KBM-7 (cell line): ENCODE measurements at regions not wholly inside any gene's neighbourhood (a gene's known extent, or its start where the extent isn't known, plus 50 kb on each side); places are given as distances from the start of the nearest gene placed in this dataset.
A peak's percentile ranks its signal among the peaks of the same experiment; 100 is the strongest.

Source experiments
- DNase-seq: peaks from one replicate; pipeline ENCODE4 v3.0.0-alpha.2; 2015
- in situ Hi-C: fragments of 300-500 bp; cut with MboI; formaldehyde crosslinking; loops from 2 replicates; pipeline ENCODE4 v1.14.3; 2020; ENCODE audit warnings: low sequenced_read_pairs, low pct_unique_long_range_greater_than_20kb, mixed read lengths

GRCh38 chr11:42085736-42086135 lies 626.3 kb upstream of the LRRC4C start:
- DNase-seq = peak; percentile 2
- in situ Hi-C loops = no loop called here

DNA sequence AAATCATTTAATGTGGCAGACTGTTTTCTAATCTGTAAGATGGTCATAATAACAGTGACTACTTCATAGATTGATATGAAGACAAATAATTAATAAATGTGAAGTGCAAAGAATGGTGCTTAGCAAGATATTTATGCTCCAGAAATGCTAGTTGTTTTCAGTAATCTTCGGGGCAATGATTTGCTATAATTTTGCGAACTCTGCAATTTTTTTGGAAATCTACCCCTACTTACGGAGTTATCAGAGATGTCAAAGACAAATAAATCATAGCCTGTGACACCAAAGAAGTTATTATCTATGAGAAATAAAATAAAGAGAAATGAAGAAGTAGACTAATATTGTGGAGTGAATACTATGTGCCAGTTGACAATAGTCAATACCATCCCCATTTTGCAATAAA lies 634.1 kb upstream of the LRRC4C start:
- no peak for DNase-seq
- in situ Hi-C loops = no loop called here

DNA sequence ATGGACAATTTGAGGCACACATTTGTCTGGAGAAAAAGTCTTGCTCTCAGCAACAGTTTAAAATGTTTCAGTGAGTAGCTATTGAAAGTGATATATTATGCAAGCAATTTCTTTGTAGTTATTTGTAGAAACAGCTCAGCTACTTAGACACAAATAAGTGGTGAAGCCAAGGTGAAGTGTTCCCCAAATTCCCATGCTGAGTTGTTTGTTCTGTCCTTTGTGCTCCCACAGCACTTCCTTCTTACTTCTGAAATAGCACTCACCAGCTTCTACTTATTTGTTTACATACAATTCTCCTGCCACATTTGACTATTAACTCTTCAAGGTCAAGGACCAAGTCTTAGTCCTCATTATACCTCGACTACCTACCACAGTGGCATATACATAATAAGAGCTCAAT lies 638.6 kb upstream of the LRRC4C start:
- no peak for DNase-seq
- in situ Hi-C loops = no loop called here

DNA sequence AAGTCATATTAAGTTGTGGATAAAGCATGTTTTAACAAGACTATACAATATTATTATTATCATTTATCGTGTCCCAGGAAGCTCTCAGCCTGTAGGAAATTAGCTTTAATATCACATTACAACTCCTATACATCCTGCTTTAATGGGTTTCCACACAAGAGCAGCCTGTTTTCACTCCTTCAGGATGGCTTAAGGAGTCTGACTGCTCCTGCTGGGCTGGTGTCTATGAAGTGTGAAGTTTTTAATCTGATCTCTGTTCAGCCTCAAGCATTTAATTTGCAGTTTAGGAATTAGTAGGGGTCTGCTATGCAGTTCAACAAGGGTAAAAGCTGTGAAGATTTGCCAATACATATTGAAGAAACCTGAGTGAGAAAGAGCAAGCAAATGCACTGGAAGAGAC lies 653.4 kb upstream of the LRRC4C start:
- in situ Hi-C loops = no loop called here

GRCh38 chr11:42114927-42115326 lies 655.5 kb upstream of the LRRC4C start:
- in situ Hi-C loops = no loop called here
- no peak for DNase-seq

More for the DNA sequence above, 653.4 kb upstream of the LRRC4C start:
- no peak for DNase-seq

GRCh38 chr11:42138454-42138853 lies 679.0 kb upstream of the LRRC4C start:
- no peak for DNase-seq
- in situ Hi-C loops = no loop called here

DNA sequence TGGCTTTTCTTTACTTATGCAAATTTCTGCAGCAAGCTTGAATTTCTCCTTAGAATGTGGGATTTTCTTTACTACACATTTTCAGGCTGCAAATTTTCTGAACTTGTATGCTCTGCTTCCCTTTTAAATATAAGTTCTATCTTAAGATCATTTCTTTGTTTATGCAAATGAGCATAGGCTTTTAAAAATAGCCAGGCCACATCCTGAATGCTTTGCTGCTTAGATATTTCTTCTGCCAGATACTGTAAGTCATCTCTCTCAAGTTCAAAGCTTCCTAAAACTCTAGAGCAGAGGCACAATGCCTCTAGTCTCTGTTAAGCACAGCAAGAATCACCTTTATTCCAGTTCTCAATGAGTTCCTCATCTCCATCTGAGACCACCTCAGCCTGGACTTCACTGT lies 685.9 kb upstream of the LRRC4C start:
- in situ Hi-C loops = no loop called here
- DNase-seq = no peak

DNA sequence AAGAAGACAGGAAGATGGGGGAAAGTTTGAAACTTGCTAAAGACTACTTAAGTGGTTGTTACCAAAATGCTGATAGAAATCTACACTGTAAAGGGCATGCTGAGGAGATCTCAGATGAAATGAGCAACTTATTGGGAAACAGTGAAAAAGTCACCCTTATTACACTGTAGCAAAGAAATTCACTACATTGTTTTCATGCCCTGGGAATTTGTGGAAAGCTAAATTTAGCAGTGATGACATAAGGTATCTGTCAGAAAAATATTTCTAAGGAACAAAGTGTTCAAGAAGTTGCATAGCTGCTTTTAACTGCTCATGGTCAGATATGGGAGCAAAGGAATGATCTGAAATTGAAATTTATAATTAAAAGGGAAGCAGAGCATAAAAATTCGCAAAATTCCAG lies 702.4 kb upstream of the LRRC4C start:
- in situ Hi-C loops = no loop called here
- DNase-seq = no peak

GRCh38 chr11:42169191-42169590 lies 709.7 kb upstream of the LRRC4C start:
- in situ Hi-C loops = no loop called here
- no peak for DNase-seq

GRCh38 chr11:42170601-42171000 lies 711.1 kb upstream of the LRRC4C start:
- in situ Hi-C loops = no loop called here
- DNase-seq = no peak

- in situ Hi-C loops = no loop called here
- DNase-seq = no peak
Measured at GRCh38 chr11:42171046-42171445, 711.6 kb upstream of the LRRC4C start.

GRCh38 chr11:42172441-42172840 lies 713.0 kb upstream of the LRRC4C start:
- in situ Hi-C loops = no loop called here
- no peak for DNase-seq

DNA sequence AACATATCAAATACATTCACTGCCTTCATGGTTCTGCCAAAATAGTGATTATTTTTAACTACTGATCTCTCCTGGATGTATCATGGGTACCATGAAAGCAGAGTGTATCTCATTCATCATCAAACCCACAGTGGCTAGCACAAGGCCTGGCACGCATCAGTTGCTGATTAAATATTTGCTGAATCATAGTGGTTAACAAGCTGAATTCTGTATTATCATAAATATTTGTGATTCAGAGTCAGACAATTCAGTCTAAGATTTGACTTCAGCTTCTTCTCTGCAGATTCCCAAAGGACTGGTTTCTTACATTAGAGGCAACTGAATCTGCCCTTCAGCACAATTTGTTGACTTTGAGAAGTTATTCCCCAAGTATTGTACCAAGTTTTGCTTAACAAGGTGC lies 715.8 kb upstream of the LRRC4C start:
- DNase-seq = no peak
- in situ Hi-C loops = no loop called here

DNA sequence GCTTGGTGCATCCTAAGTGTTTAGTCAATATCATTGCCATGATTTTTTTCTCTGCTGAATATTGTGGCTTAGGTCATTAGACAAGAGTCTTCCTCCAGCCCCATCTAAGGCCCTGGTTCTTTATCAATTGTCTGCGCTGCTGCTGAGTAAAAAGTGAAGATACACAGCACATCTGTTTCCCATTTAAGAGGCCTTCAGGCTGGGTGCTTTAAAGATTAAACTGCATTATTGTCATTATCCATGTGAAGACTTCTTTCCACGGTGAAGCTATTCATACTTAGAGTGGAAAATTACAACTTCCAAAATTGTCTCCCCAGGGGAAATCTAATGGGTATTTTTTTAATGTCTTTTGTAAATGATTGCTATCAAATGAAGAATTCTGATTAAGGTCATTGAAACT lies 719.8 kb upstream of the LRRC4C start:
- no peak for DNase-seq
- in situ Hi-C loops = no loop called here

DNA sequence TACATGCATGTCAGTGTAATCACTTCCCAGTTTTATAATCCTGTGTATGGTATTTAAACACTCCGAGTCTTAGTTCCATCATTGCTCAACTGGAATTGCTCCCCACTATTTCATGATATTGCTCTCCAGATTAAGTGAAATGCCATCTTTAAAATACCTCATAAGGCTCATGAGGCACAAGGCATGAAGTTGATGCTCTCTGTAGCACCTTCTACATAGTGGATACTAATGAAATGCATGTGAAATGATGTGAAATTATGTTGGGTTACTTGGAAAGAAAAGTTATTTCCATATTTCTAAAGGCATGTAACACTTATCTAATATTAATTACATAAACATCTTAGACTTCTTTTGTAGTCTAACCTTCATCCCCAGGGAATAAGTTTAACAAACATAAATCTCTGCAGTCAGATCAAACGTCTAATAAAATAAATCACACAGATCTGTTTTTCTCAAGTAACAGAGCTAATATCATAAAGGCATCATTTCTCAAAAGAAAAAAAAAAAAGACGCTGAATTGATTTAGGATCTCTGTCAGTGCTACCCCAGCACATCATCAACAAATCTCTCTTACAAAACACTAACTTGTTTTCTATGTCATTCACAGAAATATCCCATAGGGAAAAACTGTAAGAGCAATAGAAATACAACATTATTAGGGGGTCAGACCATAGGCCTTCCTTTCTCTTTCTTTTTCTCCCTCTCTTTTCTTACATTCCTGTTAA lies 736.0 kb upstream of the LRRC4C start:
- DNase-seq = no peak
- in situ Hi-C loops = no loop called here

- in situ Hi-C loops = no loop called here
- DNase-seq = no peak
Measured at GRCh38 chr11:42200311-42200710, 740.9 kb upstream of the LRRC4C start.

GRCh38 chr11:42201603-42202148 lies 742.2 kb upstream of the LRRC4C start:
- no peak for DNase-seq
- in situ Hi-C loops = no loop called here

DNA sequence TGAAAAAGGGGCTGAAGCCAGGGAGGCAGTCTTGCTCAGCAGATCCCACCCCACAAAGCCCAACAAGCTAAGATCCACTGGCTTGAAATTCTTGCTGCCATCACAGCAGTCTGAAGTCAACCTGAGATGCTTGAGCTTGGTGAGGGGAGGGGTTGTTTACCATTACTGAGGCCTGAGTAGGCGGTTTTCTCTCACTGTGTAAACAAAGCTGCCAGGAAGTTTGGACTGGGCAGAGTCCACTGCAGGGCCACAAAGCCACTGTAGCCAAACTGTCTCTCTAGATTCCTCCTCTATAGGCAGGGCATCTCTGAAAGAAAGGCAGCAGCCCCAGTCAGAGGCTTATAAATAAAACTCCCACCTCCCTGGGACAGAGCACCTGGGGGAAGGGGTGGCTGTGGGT lies 746.1 kb upstream of the LRRC4C start:
- in situ Hi-C loops = no loop called here
- DNase-seq = no peak

GRCh38 chr11:42225664-42226063 lies 766.2 kb upstream of the LRRC4C start:
- no peak for DNase-seq
- in situ Hi-C loops = no loop called here

GRCh38 chr11:42232673-42233072 lies 773.2 kb upstream of the LRRC4C start:
- no peak for DNase-seq
- in situ Hi-C loops = no loop called here

DNA sequence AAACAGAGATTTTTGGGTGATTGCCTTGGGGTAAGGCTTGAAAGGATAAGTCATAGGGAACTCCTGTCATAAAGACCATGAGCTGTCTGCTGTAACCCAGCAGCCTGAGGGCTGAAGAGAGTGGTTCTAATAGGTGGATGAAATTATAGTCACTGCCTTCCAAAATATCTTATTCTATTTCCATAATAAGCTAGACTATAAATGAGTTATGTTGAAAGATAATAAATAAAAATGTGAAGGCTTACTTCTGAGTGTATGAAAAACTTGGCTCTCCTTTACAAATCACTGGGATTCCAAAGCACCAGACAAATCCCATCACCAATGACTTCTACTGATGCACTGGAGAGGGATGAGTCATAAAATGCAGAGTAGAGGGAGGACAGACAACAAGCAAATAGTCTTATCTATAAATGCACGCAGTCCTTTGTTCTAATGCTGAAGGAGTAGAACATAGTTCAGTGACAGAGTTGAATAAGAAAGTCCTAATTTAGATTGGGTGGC lies 775.0 kb upstream of the LRRC4C start:
- no peak for DNase-seq

More for the DNA sequence above, 775.0 kb upstream of the LRRC4C start:
- in situ Hi-C loops = no loop called here
